Esophagus muscularis mucosa (tissue), 4 donors: ENCODE measurements at regions not wholly inside any gene's neighbourhood (a gene's known extent, or its start where the extent isn't known, plus 50 kb on each side); places are given as distances from the start of the nearest gene placed in this dataset.

Experiments used
- CTCF ChIP-seq, 3 experiments: fragments of 200-600 bp in 2 of 3; fragments of 450-650 bp in 1 of 3; sonication (generic) in 2 of 3; IDR thresholded peaks; one replicate each; pipeline ENCODE4 v1.5.1; 2017 to 2019; ENCODE audit warnings: antibody characterized with exemption in 3 of 3, mild to moderate bottlenecking in 2 of 3, moderate library complexity in 1 of 3
- EP300 ChIP-seq: sonication (generic); formaldehyde crosslinking; IDR thresholded peaks from one replicate; pipeline ENCODE4 v1.6.1; 2017; ENCODE audit warnings: antibody characterized with exemption
- POLR2A ChIP-seq: fragments of 450-650 bp; IDR thresholded peaks from one replicate; pipeline ENCODE4 v1.6.1; 2017; ENCODE audit warnings: antibody characterized with exemption, moderate library complexity, mild to moderate bottlenecking, low read depth

DNA sequence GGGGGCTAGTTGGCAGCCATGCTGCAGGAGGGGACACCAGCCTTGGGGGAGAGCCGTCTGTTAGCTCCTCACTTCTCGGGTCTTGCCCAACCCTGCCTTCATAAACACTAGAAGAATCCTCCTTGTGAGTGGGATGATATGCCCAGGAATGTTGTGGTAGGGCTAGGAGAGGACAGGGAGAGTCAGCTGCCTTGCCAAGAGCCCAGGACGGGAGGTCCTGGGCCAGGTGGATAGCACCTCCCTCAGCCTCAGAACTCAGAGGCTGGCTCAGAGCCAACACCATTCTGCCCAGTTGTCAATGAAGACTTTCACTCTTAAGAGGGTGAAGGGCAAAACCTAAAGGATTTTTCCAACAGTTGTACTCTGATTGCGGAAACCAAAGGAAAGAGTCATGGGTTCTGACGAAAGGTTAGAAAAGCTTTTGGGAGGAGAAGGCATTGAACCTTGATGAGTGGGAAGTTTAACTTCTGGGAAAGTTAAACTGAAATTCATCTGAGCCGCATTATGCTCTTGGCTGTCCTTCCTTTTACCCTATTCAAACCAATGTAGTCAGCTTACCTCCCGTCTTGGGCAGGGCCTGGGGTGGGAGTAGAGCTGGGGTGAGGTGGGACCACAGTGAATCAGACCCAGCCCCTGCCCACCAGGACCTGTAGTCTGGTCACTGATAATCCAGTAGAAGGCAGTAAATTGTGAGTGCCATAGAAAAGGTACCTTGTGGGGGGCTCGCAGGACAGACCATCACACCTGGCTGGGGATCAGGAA is 81.9 kb downstream of the FAM43A start:
- no peak for TF ChIP-seq CTCF (IDR thresholded peaks at IDR 0.05)
- no peak for TF ChIP-seq POLR2A
- no peak for TF ChIP-seq EP300
